Osteocyte (in vitro differentiated cells): ENCODE measurements at regions not wholly inside any gene's neighbourhood (a gene's known extent, or its start where the extent isn't known, plus 50 kb on each side); places are given as distances from the start of the nearest gene placed in this dataset.

ENCODE experiments used
- DNase-seq: peaks from one replicate; pipeline ENCODE4 v3.0.0; 2021; ENCODE audit warnings: mixed read lengths; ENCODE audit not compliant: unreplicated experiment; ENCODE audit errors: extremely low spot score
- H3K27ac Mint-ChIP-seq: one replicate; pipeline ENCODE4 v1.8.0; 2021; ENCODE audit warnings: mild to moderate bottlenecking, mixed read lengths; ENCODE audit not compliant: unreplicated experiment
- H3K27me3 Mint-ChIP-seq: one replicate; pipeline ENCODE4 v1.8.0; 2021; ENCODE audit warnings: mixed read lengths; ENCODE audit not compliant: unreplicated experiment
- H3K36me3 Mint-ChIP-seq: one replicate; pipeline ENCODE4 v1.8.0; 2021; ENCODE audit warnings: mixed read lengths; ENCODE audit not compliant: unreplicated experiment
- H3K4me1 Mint-ChIP-seq: one replicate; pipeline ENCODE4 v1.8.0; 2021; ENCODE audit warnings: mixed read lengths; ENCODE audit not compliant: unreplicated experiment
- H3K4me3 Mint-ChIP-seq: one replicate; pipeline ENCODE4 v1.8.0; 2021; ENCODE audit warnings: mild to moderate bottlenecking, moderate library complexity, mixed read lengths; ENCODE audit not compliant: unreplicated experiment
- H3K9me3 Mint-ChIP-seq: one replicate; pipeline ENCODE4 v1.8.0; 2021; ENCODE audit warnings: mixed read lengths; ENCODE audit not compliant: unreplicated experiment
- TF ChIP-seq, protein P1 (sequence below): fragments of 200-600 bp; sonication (generic); IDR thresholded peaks from 2 replicates; pipeline ENCODE4 v1.5.0; 2021; ENCODE audit warnings: antibody characterized with exemption, mild to moderate bottlenecking, moderate library complexity

DNA sequence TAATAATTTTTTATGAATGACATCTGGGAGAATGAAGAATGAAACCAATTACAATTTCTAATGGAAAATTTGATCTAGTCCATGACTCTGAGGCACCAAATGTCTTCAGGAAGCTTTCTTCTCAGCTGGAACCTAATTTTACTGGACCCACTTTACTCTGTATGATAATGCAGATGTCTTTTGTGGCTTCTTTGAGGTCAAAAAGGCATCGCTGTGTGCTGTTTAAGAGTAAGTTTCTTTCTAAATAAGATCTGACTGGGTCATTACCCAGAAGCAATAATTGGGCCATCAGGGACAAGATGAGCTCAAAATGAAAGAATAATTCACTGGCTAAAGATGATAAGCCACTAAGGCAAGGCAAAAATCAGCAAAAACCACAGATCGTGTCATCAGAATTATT is 633.4 kb downstream of the PSAT1 start:
- Mint-ChIP-seq H3K4me1 (peaks cover 16% of the 10 kb centered on the region), H3K27ac (no peak overlapping the region), H3K9me3 (peaks cover 27% of the 10 kb centered on the region), H3K36me3 (no peaks in the 10 kb centered on the region), H3K4me3 (no peak overlapping the region), H3K27me3 (no peaks in the 10 kb centered on the region)
- DNase-seq: no peak
- TF ChIP-seq, protein P1, sequence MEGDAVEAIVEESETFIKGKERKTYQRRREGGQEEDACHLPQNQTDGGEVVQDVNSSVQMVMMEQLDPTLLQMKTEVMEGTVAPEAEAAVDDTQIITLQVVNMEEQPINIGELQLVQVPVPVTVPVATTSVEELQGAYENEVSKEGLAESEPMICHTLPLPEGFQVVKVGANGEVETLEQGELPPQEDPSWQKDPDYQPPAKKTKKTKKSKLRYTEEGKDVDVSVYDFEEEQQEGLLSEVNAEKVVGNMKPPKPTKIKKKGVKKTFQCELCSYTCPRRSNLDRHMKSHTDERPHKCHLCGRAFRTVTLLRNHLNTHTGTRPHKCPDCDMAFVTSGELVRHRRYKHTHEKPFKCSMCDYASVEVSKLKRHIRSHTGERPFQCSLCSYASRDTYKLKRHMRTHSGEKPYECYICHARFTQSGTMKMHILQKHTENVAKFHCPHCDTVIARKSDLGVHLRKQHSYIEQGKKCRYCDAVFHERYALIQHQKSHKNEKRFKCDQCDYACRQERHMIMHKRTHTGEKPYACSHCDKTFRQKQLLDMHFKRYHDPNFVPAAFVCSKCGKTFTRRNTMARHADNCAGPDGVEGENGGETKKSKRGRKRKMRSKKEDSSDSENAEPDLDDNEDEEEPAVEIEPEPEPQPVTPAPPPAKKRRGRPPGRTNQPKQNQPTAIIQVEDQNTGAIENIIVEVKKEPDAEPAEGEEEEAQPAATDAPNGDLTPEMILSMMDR: no peak

DNA sequence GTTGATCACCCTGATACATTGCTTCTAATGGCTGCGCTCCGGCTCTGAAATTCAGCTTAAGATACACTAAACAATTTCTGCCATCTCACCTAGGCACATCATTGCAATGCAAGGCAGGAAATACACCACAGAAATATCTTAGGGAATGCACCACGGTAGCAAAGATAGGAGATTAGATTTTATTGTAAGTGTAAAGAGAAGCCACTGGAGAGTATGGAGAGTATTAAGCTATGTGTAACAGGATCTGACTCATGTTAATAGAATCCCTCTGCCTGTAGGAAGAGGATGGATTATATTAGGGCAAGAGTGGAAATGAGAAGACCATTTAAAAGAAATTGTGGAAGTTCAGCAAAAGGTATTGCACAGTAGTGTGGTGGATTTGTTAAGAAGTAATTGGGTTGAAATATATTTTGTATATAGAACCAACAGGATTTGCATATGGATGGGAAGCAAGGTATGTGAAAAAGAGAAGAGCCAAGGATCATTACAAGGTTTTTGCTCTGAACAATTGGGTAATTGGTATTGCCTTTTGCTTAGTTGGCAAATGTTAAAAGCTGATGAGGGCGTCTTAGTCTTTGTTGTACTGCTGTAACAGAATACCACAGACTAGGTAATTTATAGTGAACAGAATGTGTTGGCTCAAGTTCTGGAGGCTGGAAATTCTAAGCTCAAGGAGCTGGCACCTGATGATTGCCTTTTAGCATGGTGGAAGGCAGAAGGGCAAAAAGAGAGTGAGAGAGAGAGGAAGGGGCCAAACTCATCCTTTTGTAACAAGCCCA is 636.1 kb downstream of the PSAT1 start:
- no peak overlapping the region for H3K4me3 Mint-ChIP-seq
- H3K4me1 Mint-ChIP-seq: peaks cover 8% of the 10 kb centered on the region
- TF ChIP-seq, protein P1: no peak
- H3K36me3 Mint-ChIP-seq: no peaks in the 10 kb centered on the region
- no peak for DNase-seq
- H3K27me3 Mint-ChIP-seq: no peaks in the 10 kb centered on the region
- peaks cover 30% of the 10 kb centered on the region for H3K9me3 Mint-ChIP-seq
- H3K27ac Mint-ChIP-seq: no peak overlapping the region

DNA sequence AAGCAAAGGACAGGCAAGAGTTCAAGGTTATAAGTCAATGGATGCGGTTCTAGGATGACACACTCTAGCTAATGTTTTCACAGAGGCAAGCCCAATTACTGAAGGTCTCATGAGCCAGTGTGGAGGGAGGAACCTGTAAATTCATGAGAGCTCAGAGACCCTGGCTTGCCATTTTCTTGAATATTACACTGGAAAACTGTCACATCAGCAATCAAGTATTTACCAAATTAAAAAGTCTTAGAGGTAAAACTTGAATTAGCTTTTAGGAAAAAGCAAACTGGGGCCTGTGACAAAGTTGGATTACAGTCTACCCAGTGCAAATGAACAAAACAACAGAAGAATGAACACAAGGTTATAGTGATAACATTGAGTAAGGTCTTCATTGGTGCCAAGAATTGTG is 636.9 kb upstream of the TLE4 start:
- H3K27ac Mint-ChIP-seq: no peak overlapping the region
- DNase-seq: no peak
- peaks cover 10% of the 10 kb centered on the region for H3K4me1 Mint-ChIP-seq
- H3K36me3 Mint-ChIP-seq: no peaks in the 10 kb centered on the region
- no peak overlapping the region for H3K4me3 Mint-ChIP-seq
- no peaks in the 10 kb centered on the region for H3K27me3 Mint-ChIP-seq
- peaks cover 22% of the 10 kb centered on the region for H3K9me3 Mint-ChIP-seq
- TF ChIP-seq, protein P1: no peak

DNA sequence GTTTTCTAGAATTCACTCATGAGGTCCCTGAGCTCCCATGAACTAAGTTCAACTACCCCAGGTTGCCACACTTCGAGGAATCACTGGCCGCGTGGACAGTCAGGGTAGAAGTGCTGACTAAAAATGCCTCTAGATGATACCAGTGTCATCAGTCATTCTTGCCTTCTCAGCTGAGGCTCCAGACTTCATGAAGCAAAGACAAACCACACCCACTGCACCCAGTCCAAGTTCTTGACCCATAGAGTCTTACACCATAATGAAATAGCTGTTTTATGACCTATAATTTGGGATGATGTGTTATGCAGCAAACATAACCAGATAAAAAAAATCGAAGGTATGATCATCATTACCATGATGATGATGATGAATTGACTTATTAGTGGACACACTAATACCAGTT is 632.9 kb upstream of the TLE4 start:
- H3K9me3 Mint-ChIP-seq: peaks cover 12% of the 10 kb centered on the region
- DNase-seq: no peak
- H3K27ac Mint-ChIP-seq: no peak overlapping the region
- H3K36me3 Mint-ChIP-seq: no peaks in the 10 kb centered on the region
- TF ChIP-seq, protein P1: no peak
- H3K27me3 Mint-ChIP-seq: no peaks in the 10 kb centered on the region
- peaks cover 9% of the 10 kb centered on the region for H3K4me1 Mint-ChIP-seq
- no peak overlapping the region for H3K4me3 Mint-ChIP-seq

DNA sequence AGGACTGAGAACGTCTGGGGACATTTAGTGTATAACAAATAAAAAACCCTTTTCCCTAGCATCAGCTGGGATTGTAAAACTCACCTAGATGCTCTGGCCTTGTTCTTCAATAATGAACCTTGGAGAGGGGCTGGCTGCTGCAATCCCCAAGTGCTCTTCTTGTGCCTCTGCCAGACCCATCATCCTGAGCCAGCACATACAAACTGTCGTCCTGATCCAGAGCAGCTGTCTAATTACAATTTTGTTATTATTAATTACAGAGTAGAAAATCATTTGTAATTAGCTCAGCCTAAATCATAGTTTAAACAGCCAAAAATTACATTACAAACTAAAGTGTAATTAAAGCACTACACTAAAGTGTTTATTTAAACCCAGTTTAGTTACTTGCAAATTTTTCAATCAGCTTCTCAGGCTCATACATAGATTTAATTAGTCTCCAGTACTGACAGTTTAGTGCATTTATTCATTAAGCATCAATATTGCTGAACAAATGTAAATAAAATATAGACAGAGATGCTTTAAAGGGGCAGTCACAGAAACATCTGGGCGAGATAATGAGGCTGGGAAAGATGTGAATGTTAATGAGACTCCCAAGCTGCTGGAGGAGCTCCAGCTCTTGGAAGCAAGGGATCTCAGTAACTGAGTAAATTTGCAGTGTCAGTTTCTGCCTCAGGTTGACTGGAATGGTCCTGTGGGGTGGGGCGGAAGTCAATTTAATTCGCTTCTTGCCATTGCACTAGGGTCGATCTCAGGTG is 632.3 kb upstream of the TLE4 start:
- Mint-ChIP-seq H3K27me3 (no peaks in the 10 kb centered on the region), H3K27ac (no peak overlapping the region), H3K4me1 (peaks cover 9% of the 10 kb centered on the region), H3K36me3 (no peaks in the 10 kb centered on the region), H3K9me3 (peaks cover 13% of the 10 kb centered on the region), H3K4me3 (no peak overlapping the region)
- TF ChIP-seq, protein P1: no peak
- DNase-seq: no peak
